ENCODE measurements at regions not wholly inside any gene's neighbourhood (a gene's known extent, or its start where the extent isn't known, plus 50 kb on each side); places are given as distances from the start of the nearest gene placed in this dataset.
"Not testable (repeated sequence)": the region's sequence is repeated elsewhere in the genome, so short reads cannot be mapped to it uniquely, and the experiment has no call there.

- DNase-seq = no peak
These were observed 887.9 kb upstream of the NDST4 start for GRCh38 chr4:116001291-116001690.

- DNase-seq = no peak
These were observed 873.2 kb upstream of the NDST4 start for GRCh38 chr4:115986573-115986972.

GRCh38 chr4:115975421-115976001 is 862.1 kb upstream of the NDST4 start:
- DNase-seq = not testable (repeated sequence)

GRCh38 chr4:115973768-115974167 is 860.3 kb upstream of the NDST4 start:
- no peak for DNase-seq

DNA sequence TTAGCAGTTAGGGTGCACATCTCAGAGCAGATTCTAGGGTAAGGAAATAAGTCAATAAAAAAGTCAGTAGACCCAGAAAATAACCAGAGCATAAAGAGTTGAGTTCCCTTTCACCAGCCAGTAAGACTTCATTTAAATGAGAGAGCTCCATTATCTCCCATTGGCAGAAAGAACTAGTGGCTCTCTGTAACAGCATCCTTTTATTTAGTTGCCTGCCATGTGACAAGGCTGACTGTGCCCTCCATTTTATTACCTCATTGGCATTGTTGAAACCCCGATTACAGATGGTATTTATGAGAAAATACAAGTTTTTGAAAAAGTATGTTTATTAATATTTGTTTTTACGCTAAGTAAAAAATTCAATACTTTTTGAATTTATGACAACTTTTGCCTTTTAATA is 859.5 kb upstream of the NDST4 start:
- DNase-seq = no peak

DNA sequence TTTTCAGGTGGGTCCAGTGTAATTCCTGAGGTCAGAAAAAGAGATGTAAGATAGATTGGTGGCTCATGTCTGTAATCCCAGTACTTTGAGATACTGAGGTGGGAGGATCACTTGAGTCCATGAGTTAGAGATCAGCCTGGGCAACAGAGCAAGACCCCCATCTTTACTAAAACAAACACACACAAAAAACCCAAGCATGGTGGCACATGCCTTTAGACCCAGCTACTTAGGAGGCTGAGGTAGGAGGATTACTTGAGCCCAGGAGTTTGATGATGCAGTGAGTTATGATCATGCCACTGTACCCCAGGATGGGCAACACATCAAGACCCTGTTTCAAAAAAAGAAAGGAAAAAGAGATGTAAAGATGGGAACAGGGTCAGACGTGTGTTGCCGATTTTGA is 857.4 kb upstream of the NDST4 start:
- no peak for DNase-seq

GRCh38 chr4:115969756-115970155 is 856.3 kb upstream of the NDST4 start:
- DNase-seq = no peak

- no peak for DNase-seq
These were observed 852.2 kb upstream of the NDST4 start for GRCh38 chr4:115965588-115965987.

- not testable (repeated sequence) for DNase-seq
These were observed 842.8 kb upstream of the NDST4 start for GRCh38 chr4:115956054-115956796.

- no peak for DNase-seq
These were observed 837.4 kb upstream of the NDST4 start for GRCh38 chr4:115950806-115951205.

DNA sequence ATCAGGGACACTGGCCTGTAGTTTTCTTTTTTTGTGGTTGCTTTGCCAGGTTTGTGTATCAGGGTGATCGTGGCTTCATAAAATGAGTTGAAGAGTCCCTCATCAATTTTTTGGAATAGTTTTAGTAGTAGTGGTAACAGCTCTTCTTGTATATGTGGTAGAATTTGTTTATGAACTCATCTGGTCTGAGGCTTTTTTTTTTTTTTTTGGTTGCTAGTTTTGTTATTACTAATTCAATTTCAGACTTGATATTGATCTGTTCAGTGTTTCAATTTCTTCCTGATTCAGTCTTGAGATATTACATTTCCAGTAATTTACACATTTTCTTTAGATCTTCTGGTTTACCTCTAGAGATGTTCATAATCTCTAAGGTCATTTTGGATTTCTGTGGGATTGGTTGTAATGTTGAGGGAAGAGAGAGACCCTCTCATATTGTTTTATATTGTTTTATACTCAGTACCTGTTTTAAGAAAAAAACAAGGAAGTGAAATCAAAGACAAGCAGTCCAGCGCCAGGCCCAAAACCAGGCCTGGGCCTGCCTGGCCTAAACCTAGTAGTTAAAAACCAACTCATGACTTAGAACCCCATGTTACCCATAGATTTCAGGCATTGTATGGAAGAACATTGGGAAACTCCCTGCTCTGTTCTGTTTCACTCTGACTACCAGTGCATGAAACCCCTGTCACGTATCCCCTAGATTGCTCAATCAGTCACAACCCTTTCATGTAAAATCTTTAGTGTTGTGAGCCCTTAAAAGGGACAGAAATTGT is 836.7 kb upstream of the NDST4 start:
- not testable (repeated sequence) for DNase-seq

DNA sequence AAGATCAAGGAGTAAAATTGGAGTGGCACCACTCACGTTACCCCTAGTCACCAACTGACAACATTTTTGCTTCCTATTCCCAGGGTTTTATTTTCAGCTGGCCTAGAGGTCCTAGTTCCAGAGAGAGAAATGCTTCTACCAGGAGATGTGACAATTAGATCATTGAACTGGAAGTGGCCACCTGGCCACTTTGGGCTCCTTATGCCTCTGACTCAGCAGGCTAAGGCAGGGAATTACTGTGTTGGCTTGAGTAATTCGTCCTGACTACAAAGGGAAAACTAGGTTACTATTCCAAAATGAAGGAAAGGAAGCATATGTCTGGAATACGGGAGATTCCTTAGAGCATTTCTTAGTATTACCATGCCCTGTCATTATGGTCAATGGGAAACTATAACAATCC is 831.6 kb upstream of the NDST4 start:
- no peak for DNase-seq

DNA sequence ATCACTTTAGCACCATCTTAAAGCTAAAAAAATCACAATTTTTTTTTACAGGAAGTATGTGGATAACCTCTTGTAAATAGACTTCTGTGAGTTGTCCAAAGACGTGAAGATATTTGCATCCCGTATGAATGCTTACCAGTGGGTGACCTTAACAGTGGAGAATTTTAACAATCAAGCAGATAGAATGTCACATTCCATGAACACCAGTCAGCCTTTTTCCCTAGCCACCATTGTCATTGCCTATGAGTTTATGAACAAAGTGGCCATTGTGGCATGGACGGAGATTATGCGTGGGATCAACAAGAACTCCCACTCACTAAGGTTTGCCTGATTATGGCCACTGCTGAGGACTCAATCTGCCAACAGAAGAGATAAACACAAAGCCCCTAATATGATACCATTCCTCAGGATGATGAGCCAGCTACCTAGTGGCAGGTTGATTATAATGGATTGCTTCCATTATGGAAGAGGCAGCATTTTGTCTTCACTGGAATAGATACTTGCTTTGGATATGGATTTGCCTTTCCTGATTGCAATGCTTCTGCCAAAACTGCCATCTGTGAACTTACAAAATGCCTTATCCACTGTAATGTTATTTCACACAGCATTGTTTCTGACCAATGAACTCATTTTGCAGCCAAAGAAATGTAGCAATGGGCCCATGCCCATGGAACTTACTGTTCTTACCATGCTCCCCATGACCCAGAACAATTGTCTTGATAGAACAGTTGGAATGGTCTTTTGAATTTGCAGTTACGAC is 830.9 kb upstream of the NDST4 start:
- no peak for DNase-seq

- DNase-seq = no peak
These were observed 825.5 kb upstream of the NDST4 start for GRCh38 chr4:115938764-115939443.

DNA sequence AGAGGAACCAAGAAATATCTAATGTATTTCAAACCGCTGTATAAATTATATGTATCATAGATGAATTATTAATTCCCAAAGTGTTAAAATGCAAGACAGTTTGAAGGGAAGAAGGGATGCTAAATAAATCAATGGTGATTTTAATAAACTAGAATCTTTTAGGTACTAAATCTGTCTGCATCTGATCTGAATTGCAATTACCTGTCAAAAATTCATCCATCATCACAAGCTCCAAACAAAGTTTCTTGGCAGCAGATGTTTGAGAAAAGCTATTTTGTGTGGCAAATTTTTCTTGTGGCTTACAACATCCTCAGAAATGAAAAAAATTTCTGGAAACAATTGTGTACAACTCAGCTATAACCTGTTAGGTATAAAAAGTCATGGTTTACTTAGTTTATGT is 816.0 kb upstream of the NDST4 start:
- no peak for DNase-seq

DNA sequence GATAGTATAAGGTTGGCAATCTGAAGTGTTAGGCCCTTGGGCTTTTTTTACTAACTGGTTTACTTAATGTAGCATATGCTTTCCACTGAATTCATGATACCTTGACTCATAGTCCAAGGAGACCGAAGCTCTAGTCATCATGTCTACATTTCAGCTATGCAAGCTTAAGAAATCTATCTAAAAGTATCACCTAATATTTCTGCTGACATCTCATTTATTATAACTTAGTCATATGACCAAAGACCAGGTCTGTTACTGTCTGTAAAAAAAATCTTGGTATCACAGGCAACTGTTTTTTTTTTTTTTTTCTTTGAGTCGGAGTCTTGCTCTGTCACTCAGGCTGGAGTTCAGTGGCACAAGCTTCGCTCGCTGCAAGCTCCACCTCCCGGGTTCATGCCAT is 814.0 kb upstream of the NDST4 start:
- DNase-seq = no peak

DNA sequence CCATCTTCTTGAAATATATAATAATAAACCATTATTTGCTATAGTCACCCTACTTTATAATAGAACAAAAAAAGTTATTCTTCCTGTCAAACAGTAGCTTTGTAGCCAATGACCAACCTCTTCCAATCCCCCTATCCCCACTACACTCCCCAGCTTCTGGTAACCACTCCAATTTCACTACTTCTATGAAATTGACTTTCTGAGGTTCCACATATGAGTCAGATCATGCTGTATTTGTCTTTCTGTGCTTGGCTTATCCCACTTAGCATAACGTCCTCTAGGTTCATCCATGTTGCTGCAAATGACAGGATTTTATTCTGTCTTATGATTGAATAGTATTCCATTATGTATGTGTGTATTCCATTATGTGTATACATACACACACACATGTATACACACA is 809.7 kb upstream of the NDST4 start:
- DNase-seq = no peak

- DNase-seq = no peak
These were observed 807.2 kb upstream of the NDST4 start for GRCh38 chr4:115920637-115921036.

DNA sequence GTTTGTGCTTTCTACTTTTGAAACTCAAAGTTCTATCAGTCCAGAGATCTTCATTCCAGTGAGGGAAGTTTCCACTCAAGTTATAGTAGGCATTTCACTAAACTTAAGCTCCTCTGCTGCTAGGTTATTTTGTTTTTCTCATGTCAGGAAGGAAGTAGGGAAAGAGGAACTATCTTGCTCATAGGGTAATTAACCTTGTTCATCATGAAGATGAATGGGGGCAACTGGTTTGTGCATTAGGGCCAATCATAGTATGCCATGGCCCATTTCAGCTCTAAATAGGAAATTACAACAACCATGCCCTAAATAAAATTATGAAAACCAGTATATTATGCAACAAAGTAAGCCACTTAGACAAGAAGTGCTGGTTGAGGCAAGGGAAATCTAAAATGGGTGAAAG is 804.7 kb upstream of the NDST4 start:
- DNase-seq = no peak

DNA sequence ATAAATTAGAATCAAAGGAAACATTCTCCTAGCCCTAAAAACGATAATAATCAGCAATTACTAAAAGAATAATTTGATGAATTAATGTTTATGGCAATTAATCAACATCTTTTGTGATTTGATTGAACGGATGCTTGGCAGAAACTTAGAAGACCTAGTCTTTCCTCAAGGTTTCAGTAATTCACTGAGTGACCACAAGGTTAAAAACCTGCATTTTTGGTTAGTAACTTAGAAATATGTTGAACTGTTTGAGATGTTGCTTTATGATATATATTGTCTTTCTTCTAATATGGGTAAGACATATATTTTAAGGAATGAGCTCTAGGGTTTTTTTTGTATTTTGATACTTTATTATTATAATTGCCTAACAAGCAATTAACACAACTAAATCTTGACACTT is 793.0 kb upstream of the NDST4 start:
- DNase-seq = no peak

GRCh38 chr4:115883847-115884246 is 770.4 kb upstream of the NDST4 start:
- DNase-seq = no peak

- no peak for DNase-seq
These were observed 769.8 kb upstream of the NDST4 start for GRCh38 chr4:115883231-115883630.

- DNase-seq = no peak
These were observed 759.6 kb upstream of the NDST4 start for GRCh38 chr4:115873048-115873447.

Measured in NK-92 treated with Interleukin-12 subunit alpha and Interleukin-12 subunit beta, amount 100 ng/mL, for 24 hours (cell line).